Endothelial cell of umbilical vein (primary cell): ENCODE measurements at regions not wholly inside any gene's neighbourhood (a gene's known extent, or its start where the extent isn't known, plus 50 kb on each side); places are given as distances from the start of the nearest gene placed in this dataset.

Source experiments
- BruUV-seq: library from RNA; stranded (reverse); fragments of 400-500 nt; replicated peaks from 2 replicates; lab custom pipeline; 2021; lab: Mats Ljungman, UMichigan
- CTCF ChIA-PET: fragments of 300-600, 350-600 bp; sonication (Branson Sonifier 250); formaldehyde crosslinking; loops from one replicate; lab custom pipeline; 2021; ENCODE audit warnings: antibody characterized with exemption, inconsistent platforms; lab: Charles Lee
- POLR2A ChIA-PET: fragments of 300-600, 350-600 bp; sonication (Branson Sonifier 250); formaldehyde crosslinking; loops from one replicate; lab custom pipeline; 2021; ENCODE audit warnings: antibody characterized with exemption, inconsistent platforms; lab: Charles Lee
- DNase-seq: peaks from one replicate; pipeline ENCODE4 v3.0.0-alpha.2; 2011; ENCODE audit warnings: low read depth, low spot score
- FAIRE-seq: peaks from 2 replicates; lab custom pipeline; 2011; peaks lifted over from hg19 to GRCh38; lab: Jason Lieb, UNC
- H2AFZ ChIP-seq: 2 replicates; pipeline ENCODE4 v1.6.0; 2012; ENCODE audit warnings: low read depth, low read length, control low read depth, inconsistent platforms
- H3K27ac ChIP-seq: 2 replicates; pipeline ENCODE4 v1.5.1; 2011; ENCODE audit warnings: low read depth, mild to moderate bottlenecking, control low read depth, low read length, moderate library complexity; ENCODE audit not compliant: insufficient read depth
- H3K27me3 ChIP-seq, 2 experiments: 2 replicates each; pipeline versions ENCODE4 v1.6.0 to v1.6.1; 2011; ENCODE audit warnings: low read length in 2 of 2, mixed read lengths in 1 of 2; ENCODE audit not compliant: control insufficient read depth in 2 of 2, insufficient read depth in 2 of 2
- H3K36me3 ChIP-seq, 2 experiments: 2 replicates in 1 of 2; 3 replicates in 1 of 2; pipeline ENCODE4 v1.5.1; 2011; ENCODE audit warnings: low read length in 2 of 2, mild to moderate bottlenecking in 1 of 2, moderate library complexity in 1 of 2; ENCODE audit not compliant: control insufficient read depth in 2 of 2, insufficient read depth in 2 of 2; ENCODE audit errors: extremely low read depth in 1 of 2
- H3K4me1 ChIP-seq: 3 replicates; pipeline ENCODE4 v1.5.1; 2011; ENCODE audit warnings: mild to moderate bottlenecking, low read length; ENCODE audit not compliant: control insufficient read depth, insufficient read depth; ENCODE audit errors: extremely low read depth
- H3K4me2 ChIP-seq: 2 replicates; pipeline ENCODE4 v1.6.1; 2011; ENCODE audit warnings: low read length, control low read depth, mixed read lengths; ENCODE audit not compliant: insufficient read depth
- H3K4me3 ChIP-seq, 3 experiments: fragments of 200-600 bp in 1 of 3; sonication (generic), shearing (Covaris generic) in 1 of 3; replicated peaks in 1 of 3; 2 replicates each; pipeline ENCODE4 v1.5.1; 2011 to 2016; ENCODE audit warnings: control low read depth in 3 of 3, low read length in 3 of 3, mild to moderate bottlenecking in 2 of 3, inconsistent platforms in 1 of 3, low read depth in 1 of 3, moderate library complexity in 1 of 3; ENCODE audit not compliant: insufficient read depth in 1 of 3
- H3K79me2 ChIP-seq: 2 replicates; pipeline ENCODE4 v1.6.0; 2012; ENCODE audit warnings: low read length, inconsistent platforms; ENCODE audit not compliant: control insufficient read depth, insufficient read depth
- H3K9ac ChIP-seq: replicated peaks from 2 replicates; pipeline ENCODE3; 2011; ENCODE audit warnings: low read length, control low read depth; ENCODE audit not compliant: insufficient read depth; ENCODE audit errors: extremely low read depth
- H3K9me1 ChIP-seq: replicated peaks from 3 replicates; pipeline ENCODE4 v1.6.0; 2011; ENCODE audit warnings: mild to moderate bottlenecking, low read length; ENCODE audit not compliant: control insufficient read depth, insufficient read depth; ENCODE audit errors: extremely low read depth
- H3K9me3 ChIP-seq: replicated peaks from 2 replicates; pipeline ENCODE4 v1.5.1; 2012; ENCODE audit warnings: low read length, inconsistent platforms; ENCODE audit not compliant: control insufficient read depth, insufficient read depth
- H4K20me1 ChIP-seq: replicated peaks from 2 replicates; pipeline ENCODE3; 2011; ENCODE audit warnings: mild to moderate bottlenecking, low read length; ENCODE audit not compliant: control insufficient read depth, insufficient read depth; ENCODE audit errors: extremely low read depth
- CTCF ChIP-seq, 2 donors: IDR thresholded peaks; 1 replicate in 1 of 2; 2 replicates in 1 of 2; pipeline ENCODE4 v1.5.1; 2011; ENCODE audit warnings: low read length in 2 of 2, mild to moderate bottlenecking in 2 of 2, moderate library complexity in 2 of 2, control low read depth in 1 of 2, inconsistent platforms in 1 of 2, low read depth in 1 of 2; ENCODE audit not compliant: insufficient read depth in 1 of 2; ENCODE audit errors: extremely low read depth in 1 of 2
- EZH2 ChIP-seq: IDR thresholded peaks from 2 replicates; pipeline ENCODE4 v1.6.1; 2012; ENCODE audit warnings: borderline replicate concordance, low read depth, mild to moderate bottlenecking, moderate library complexity, low read length, inconsistent platforms; ENCODE audit not compliant: severe bottlenecking
- FOS ChIP-seq: IDR thresholded peaks from 2 replicates; pipeline ENCODE4 v1.6.1; 2011; ENCODE audit warnings: mild to moderate bottlenecking, low read length, moderate library complexity, borderline replicate concordance; ENCODE audit not compliant: insufficient read depth
- GATA2 ChIP-seq: IDR thresholded peaks from 2 replicates; pipeline ENCODE4 v1.7.0; 2011; ENCODE audit warnings: low read depth, mild to moderate bottlenecking, moderate library complexity, mixed read lengths, low read length; ENCODE audit not compliant: insufficient read length, insufficient read depth
- JUN ChIP-seq: IDR thresholded peaks from 2 replicates; pipeline ENCODE4 v1.6.1; 2011; ENCODE audit warnings: borderline replicate concordance, low read depth; ENCODE audit not compliant: insufficient read length, insufficient read depth
- MAX ChIP-seq: IDR thresholded peaks from 2 replicates; pipeline ENCODE4 v1.6.1; 2011; ENCODE audit not compliant: insufficient read depth, insufficient read length
- MYC ChIP-seq: IDR thresholded peaks from one replicate; pipeline ENCODE4 v1.6.1; 2011; ENCODE audit warnings: mild to moderate bottlenecking, low read depth, low read length
- POLR2A ChIP-seq: IDR thresholded peaks from 2 replicates; pipeline ENCODE4 v1.6.1; 2012; ENCODE audit warnings: low read depth, mild to moderate bottlenecking, control low read depth, low read length
- POLR2AphosphoS5 ChIP-seq: IDR thresholded peaks from 2 replicates; pipeline ENCODE4 v1.6.1; 2012; ENCODE audit warnings: low read depth, mild to moderate bottlenecking, control low read depth, low read length, moderate library complexity; ENCODE audit not compliant: insufficient read depth
- dilution Hi-C: fragments of 300-500 bp; cut with MboI; formaldehyde crosslinking; loops from one replicate; pipeline ENCODE4 v1.15.0; 2019; ENCODE audit warnings: low sequenced_read_pairs; ENCODE audit not compliant: extremely low pct_ligation_motif_present
- intact Hi-C: fragments of 100-400 bp; cut with micrococcal nuclease; formaldehyde crosslinking; loops from one replicate; pipeline ENCODE4 v1.10.0; 2022

GRCh38 chr5:120400356-120400755 is 63.7 kb upstream of the PRR16 start:
- Histone ChIP-seq H3K4me3 (no peak overlapping the region), H4K20me1 (no peaks in the 10 kb centered on the region), H3K36me3 (no peaks in the 10 kb centered on the region), H3K27ac (no peak overlapping the region), H2AFZ (no peak overlapping the region), H3K9me3 (no peaks in the 10 kb centered on the region), H3K4me2 (no peak overlapping the region), H3K9ac (no peak overlapping the region), H3K27me3 (no peaks in the 10 kb centered on the region), H3K9me1 (no peaks in the 10 kb centered on the region), H3K79me2 (no peaks in the 10 kb centered on the region), H3K4me1 (peaks cover 8% of the 10 kb centered on the region)
- intact Hi-C loops (no loop called here), dilution Hi-C loops (no loop called here)
- DNase-seq (peak; percentile 18), FAIRE-seq (no peak)
- TF ChIP-seq JUN (no peak), POLR2AphosphoS5 (no peak), MYC (no peak), EZH2 (no peak), FOS (no peak), GATA2 (no peak), POLR2A (no peak)
- no TSS peak for BruUV-seq
- ChIA-PET POLR2A (no interaction called here), CTCF (no interaction called here)

- no peak overlapping the region for H3K4me2 ChIP-seq
- no peak overlapping the region for H3K4me3 ChIP-seq
- H3K36me3 ChIP-seq, result no peaks in the 10 kb centered on the region
- H2AFZ ChIP-seq, result no peak overlapping the region
- no peaks in the 10 kb centered on the region for H3K9me1 ChIP-seq
- intact Hi-C loops, result no loop called here
- peaks cover 17% of the 10 kb centered on the region for H3K4me1 ChIP-seq
- FAIRE-seq, result no peak
- H3K27ac ChIP-seq, result no peak overlapping the region
- ChIA-PET CTCF (no interaction called here), POLR2A (no interaction called here)
- no peaks in the 10 kb centered on the region for H3K9me3 ChIP-seq
- dilution Hi-C loops, result no loop called here
- H3K27me3 ChIP-seq, result no peaks in the 10 kb centered on the region
- no peak for DNase-seq
- no TSS peak for BruUV-seq
- no peaks in the 10 kb centered on the region for H3K79me2 ChIP-seq
- H4K20me1 ChIP-seq, result no peaks in the 10 kb centered on the region
- H3K9ac ChIP-seq, result no peak overlapping the region
- TF ChIP-seq MYC (no peak), POLR2AphosphoS5 (no peak), FOS (no peak), EZH2 (no peak), GATA2 (no peak), POLR2A (no peak), CTCF (IDR thresholded peaks at IDR 0.05; ENCODE audit: extremely low read depth in 1 of 2, insufficient read depth in 1 of 2, low read depth in 1 of 2, low read length in 2 of 2) (no peak), MAX (no peak), JUN (no peak)
Observed at GRCh38 chr5:120402606-120403005, 61.5 kb upstream of the PRR16 start.
